Testis (tissue), 2 donors: ENCODE measurements at regions not wholly inside any gene's neighbourhood (a gene's known extent, or its start where the extent isn't known, plus 50 kb on each side); places are given as distances from the start of the nearest gene placed in this dataset.

Experiments
- POLR2A ChIP-seq: fragments of 450-650 bp; IDR thresholded peaks from one replicate; pipeline ENCODE4 v1.6.1; 2017; ENCODE audit warnings: antibody characterized with exemption, mild to moderate bottlenecking, moderate library complexity
- TF ChIP-seq, protein P1 (sequence below), 3 experiments: fragments of 450-650 bp in 2 of 3; fragments of 200-600 bp in 1 of 3; sonication (generic) in 1 of 3; IDR thresholded peaks; one replicate each; pipeline ENCODE4 v1.5.1; 2016 to 2019; ENCODE audit warnings: antibody characterized with exemption in 3 of 3, mild to moderate bottlenecking in 2 of 3, moderate library complexity in 1 of 3

- TF ChIP-seq, protein P1, sequence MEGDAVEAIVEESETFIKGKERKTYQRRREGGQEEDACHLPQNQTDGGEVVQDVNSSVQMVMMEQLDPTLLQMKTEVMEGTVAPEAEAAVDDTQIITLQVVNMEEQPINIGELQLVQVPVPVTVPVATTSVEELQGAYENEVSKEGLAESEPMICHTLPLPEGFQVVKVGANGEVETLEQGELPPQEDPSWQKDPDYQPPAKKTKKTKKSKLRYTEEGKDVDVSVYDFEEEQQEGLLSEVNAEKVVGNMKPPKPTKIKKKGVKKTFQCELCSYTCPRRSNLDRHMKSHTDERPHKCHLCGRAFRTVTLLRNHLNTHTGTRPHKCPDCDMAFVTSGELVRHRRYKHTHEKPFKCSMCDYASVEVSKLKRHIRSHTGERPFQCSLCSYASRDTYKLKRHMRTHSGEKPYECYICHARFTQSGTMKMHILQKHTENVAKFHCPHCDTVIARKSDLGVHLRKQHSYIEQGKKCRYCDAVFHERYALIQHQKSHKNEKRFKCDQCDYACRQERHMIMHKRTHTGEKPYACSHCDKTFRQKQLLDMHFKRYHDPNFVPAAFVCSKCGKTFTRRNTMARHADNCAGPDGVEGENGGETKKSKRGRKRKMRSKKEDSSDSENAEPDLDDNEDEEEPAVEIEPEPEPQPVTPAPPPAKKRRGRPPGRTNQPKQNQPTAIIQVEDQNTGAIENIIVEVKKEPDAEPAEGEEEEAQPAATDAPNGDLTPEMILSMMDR (IDR thresholded peaks at IDR 0.05) = no peak
- TF ChIP-seq POLR2A = no peak
Observed at GRCh38 chr4:38287101-38287851, 327.1 kb downstream of the PTTG2 start.
